ENCODE measurements at regions not wholly inside any gene's neighbourhood (a gene's known extent, or its start where the extent isn't known, plus 50 kb on each side); places are given as distances from the start of the nearest gene placed in this dataset.

GRCh38 chr7:9874182-9874581 lies 1099.5 kb upstream of the PHF14 start:
- TF ChIP-seq CTCF (IDR thresholded peaks at IDR 0.05) (no peak), POLR2A (IDR thresholded peaks at IDR 0.05) (no peak), POLR2AphosphoS5 (IDR thresholded peaks at IDR 0.05; ENCODE audit: insufficient read depth in 1 of 2, low read depth in 1 of 2) (no peak)
